NCI-H2227 treated with DMSO at 0.1 percent for 48 hours (cell line): ENCODE measurements at regions not wholly inside any gene's neighbourhood (a gene's known extent, or its start where the extent isn't known, plus 50 kb on each side); places are given as distances from the start of the nearest gene placed in this dataset.
"Not testable (repeated sequence)": the region's sequence is repeated elsewhere in the genome, so short reads cannot be mapped to it uniquely, and the experiment has no call there.

ENCODE experiments used
- DNase-seq: peaks from one replicate; lab custom pipeline; 2025; lab: John Stamatoyannopoulos, UW

GRCh38 chr5:124796495-124796894, 50.1 kb upstream of the ZNF608 start:
- no peak for DNase-seq

- no peak for DNase-seq
Observed at GRCh38 chr5:124797665-124798087, 51.2 kb upstream of the ZNF608 start.

DNA sequence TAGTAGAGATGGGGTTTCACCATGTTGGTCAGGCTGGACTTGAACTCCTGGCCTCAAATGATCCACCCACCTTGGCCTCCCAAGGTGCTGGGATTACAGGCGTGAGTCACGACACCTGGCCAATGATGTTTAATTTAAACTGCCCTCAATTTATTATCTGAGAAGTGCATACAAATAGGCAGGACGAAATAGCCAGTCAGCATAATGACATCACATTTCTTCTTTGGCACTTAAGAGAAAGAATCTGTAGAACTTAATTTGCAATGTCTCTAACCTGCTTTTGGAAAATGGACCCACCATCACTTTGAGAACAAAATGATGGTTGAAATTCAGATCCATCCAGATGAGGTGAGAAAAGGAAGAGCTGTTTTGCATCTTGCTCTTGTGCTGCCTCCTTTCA, 52.5 kb upstream of the ZNF608 start:
- no peak for DNase-seq

DNA sequence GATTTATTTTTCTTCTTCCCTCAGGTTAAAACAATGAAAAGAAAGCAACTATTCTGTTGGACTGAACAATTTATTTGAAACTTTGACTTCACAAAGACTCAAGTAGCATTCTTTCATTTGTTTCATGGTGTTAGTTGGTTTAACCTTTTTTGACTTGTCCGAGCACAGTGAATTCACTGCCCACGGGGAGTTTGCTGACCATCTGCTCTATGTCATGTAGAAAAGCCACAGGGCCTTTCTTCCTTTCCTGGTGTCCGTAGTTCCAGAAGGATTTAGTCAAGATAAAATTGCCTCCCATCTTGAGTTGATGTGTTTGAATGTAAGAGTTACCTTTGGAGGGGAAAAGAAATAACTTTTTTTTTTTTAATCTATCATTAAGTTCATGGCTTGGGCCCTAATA, 55.1 kb upstream of the ZNF608 start:
- no peak for DNase-seq

DNA sequence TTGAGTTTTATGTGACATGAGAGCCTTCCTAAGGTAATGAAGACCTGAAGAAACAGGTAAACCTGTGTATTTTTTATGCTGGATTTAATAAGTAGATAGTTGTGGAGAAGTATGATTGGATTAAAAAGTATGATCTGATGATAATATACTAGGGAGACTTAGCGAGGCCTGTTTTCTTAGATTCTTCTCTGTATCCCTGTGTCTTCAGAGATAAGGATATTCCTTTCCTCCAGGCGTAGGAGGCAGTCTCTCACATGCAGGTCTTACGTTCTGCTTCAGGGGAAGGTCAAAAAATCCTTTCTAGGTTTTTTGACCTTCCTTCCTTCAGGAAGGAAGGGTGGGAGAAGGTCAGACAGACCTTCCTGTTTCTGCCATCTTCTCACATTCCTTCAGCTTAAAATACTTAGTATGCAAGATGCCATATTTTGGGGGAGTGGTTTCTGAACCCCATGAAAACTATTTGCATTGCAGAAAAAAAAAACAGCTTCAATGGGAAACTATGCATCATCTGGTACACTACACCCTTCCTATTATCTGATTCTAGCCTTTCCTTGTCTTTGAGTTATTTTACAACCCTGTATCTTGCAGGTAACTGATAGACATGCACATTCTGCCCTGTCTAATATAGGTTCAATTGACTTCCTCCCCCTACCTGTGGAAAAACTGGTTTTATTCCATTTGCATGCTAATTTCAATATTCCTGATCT, 57.3 kb upstream of the ZNF608 start:
- DNase-seq, result no peak

DNA sequence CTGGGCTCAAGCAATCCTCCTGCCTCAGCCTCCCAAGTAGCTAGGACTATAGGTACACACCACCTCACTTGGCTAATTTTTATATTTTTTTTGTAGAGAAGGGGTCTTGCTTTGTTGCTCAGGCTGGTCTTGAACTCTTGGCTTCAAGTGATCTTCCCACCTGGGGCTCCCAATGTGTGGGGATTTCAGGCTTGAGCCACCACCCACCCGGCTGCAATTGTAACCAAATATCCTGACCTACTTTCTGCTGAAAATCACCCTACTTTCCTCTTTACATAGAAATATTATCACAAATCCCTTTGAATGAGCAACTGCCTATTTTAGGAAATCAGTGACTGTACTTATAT, 59.6 kb upstream of the ZNF608 start:
- no peak for DNase-seq

DNA sequence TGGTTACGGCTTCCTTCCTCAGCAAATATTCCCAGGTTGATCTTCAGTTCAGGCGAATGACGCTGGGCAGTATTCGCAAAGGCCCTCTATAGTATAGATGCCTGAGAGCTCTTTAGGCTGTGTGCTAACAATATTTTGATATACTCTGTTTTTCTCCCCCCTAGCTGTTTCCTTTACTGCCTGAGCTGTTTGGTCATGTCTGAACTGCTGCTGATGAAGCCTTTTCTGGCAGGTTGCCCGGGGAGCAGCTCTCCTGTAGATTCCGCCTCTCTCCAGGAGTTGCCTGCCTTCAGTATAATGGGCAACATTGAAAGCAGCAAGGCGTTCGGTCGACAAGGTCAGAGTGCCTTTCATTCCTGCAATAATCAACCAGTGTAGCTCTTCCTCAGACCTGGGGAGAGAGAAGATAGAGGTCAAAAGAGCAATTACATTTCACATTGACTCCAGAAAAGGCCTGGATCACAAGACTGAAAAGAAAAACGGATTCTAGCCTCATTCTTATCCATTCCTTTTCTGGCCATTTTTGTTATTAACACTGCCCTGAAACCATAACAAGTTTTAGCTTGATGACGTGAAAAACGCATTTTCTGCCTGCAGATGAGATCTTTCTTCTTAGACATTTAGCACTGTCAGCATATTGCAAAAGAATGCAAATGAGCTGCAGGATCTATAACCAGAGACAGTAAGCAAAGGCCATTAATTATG, 60.1 kb upstream of the ZNF608 start:
- DNase-seq, result peak; percentile 95

GRCh38 chr5:124808842-124809268, 62.4 kb upstream of the ZNF608 start:
- no peak for DNase-seq

DNA sequence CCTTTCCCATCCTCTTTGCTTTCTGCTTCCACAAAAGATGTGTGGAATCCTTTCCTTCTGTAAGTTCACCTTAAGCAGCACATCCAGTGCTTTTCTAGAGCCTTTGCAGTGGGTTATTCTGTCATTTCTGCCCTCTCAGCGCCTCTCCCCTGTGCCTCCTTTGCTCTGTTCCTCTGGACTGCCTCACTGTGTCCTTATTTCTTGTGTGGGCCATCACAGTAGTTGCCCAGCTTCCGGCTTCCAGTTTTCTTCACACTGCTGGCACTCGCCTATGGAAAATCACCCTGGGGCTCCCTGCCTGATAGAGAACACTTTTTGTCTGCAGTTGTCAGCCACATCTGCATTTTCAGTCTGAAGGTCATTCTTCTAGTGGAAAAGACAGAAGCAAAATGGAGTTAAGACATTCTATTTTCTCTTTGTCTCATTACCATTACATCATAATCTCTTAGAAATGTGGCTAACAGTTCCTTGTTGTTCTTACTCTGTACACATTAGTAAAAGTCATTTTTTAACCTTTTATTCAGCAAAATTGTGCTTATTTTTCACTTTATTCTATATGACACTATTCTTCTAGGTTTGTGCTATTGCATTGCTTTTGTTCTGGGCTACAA, 64.1 kb upstream of the ZNF608 start:
- no peak for DNase-seq

DNA sequence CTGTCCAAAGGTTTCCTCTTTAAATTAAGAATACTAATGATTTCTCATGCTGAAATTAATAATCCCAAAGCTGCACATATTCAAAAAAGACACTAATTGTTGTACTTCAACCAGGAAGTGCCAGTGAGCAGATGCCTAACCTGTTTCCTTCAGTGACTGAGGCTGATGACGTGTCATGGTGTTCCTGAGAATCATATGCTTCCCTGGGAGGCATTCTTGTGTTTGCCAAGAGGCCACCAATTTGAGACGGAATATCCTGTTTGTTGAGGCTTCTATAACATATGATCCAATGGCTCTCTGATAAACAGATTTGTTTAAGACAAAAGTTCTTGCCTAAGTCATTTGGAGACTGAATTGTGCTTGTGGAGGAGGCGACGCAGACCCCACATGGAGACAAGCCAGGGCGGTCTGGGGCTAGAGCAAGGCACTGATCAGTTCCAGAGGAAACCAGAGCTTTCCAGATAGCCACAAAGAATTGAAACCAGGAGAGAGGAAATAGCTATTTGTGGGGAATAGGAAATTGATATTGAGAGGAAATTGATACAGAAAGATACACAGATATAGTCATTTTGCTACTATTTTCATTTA, 66.4 kb upstream of the ZNF608 start:
- no peak for DNase-seq

GRCh38 chr5:124816381-124816780, 69.9 kb upstream of the ZNF608 start:
- DNase-seq, result no peak

DNA sequence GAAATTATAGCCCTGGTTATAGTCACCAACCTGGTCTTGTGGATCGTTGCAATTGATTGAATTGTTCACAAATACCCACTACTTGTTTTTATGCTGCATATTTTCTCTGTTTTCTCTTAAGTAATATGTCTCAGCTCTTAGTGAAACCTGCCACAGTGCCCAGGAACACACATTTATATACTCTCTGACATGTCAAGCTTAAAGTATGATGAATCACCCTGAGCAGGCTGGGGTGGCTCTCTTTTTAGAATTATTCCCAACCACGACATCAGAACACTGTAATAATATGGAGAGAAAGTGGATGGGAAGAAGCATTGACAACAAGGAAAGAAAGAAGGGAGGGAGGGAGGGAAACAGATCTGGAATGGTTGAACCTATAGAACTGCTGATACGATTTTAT, 72.8 kb upstream of the ZNF608 start:
- DNase-seq, result no peak

- DNase-seq, result no peak
Observed at GRCh38 chr5:124822647-124823046, 76.2 kb upstream of the ZNF608 start.

DNA sequence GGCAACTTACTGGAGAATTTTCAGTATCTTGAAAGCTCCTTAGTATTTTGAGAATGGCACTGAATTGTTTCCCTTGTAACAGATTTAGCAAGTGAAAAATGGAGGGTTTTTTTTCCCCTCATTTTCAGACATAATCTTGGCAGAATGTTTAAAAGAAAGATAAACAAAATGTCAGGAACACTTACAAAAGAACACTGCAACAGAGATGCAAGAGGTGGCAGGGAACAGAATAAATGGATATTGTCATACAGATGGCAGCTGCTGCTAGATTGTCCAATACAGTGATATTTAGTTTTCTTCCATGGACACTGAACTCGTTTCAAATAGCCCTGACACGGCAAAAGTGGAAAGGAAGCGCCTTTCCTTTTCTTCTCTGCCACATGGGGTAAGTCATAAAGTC, 76.9 kb upstream of the ZNF608 start:
- no peak for DNase-seq

GRCh38 chr5:124824637-124825158, 78.3 kb upstream of the ZNF608 start:
- DNase-seq, result peak; percentile 16

DNA sequence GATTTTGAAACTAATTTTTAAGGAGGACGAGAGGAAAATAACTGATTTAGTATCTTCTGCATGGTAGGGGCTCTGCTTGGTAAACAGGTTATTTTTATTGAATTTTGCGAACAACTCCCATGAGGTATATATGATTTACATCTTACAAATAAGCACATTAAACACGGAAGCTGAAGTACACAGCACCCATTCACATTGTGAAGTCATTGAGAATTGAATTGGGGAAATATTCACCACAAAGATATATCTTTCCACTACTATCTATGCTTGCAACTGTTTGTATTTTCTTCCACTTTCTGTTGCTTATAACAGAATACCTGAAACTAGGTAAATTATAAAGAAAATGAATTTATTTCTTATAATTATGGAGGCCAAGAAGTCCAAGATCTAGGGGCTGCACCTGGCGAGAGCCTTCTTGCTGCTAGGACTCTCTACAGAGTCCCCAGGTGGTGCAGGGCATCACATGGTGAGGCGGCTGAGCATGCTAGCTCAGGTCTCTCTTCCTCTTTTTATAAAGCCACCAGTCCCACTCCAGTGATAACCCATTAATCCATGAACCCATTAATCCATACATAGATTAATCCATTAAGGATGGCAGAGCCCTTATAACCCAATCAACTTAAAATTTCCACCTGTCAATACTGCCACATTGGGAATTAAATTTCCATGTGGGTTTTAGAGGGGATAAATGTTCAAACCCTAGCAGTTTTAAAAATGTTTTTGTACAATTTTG, 79.0 kb upstream of the ZNF608 start:
- no peak for DNase-seq

DNA sequence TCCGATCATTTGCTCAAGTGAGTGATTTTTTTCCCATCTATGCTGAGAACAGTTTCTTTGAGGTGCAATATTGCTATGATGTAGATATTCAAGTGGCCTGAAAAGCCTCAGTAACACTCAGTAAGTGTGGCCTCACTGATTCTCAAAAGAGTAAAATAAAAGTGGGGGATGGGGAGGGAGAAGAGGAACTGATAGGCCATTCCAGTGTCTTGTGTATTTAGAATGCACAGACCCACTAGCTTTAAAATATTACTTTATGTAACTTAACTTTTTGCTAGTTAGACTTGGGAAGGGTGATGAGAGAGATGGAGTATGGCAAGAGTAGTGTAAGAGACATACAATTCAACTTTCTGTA, 79.5 kb upstream of the ZNF608 start:
- DNase-seq, result no peak

GRCh38 chr5:124828731-124829234, 82.3 kb upstream of the ZNF608 start:
- no peak for DNase-seq

DNA sequence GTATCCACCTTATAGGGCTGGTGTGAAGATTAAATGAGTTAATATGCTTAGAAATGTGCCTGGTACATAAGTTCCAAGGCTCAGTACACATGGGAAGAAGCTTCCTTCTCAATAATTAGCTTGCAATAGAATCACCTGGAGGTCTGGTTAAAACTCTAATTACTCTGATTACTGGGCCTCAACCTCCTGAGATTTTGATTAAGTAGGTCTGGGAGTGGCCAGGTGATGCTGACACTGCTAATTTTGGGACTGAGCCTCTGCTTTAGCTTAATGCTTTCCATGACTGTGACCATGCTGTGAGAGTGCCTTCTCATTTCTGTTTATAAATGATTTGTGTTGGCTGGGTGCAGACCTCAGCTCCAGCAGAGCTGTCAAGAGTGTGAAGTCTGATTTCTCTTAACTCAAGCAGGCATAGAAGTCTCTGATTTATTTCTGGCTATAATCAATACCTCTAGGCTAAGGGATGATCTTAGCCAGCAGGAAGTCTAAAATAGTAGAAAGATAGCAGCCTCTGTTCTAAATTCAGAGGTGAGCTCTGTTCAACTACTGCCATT, 85.3 kb upstream of the ZNF608 start:
- DNase-seq, result no peak

- DNase-seq, result no peak
Observed at GRCh38 chr5:124832510-124832909, 86.1 kb upstream of the ZNF608 start.

DNA sequence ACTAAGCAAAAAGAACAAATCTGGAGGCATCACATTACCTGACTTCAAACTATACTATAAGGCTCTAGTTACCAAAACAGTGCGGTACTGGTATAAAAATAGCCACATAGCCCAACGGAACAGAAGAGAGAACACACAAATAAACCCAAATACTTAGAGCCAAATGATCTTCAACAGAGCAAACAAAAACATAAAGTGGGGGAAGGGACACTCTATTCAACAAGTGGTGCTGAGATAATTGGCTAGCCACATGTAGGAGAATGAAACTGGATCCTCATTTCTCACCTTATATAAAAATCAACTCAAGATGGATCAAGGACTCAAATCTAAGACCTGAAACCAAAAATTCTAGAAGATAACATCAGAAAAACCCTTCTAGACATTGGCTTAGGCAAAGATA, 89.9 kb upstream of the ZNF608 start:
- DNase-seq, result not testable (repeated sequence)
